Esophagus squamous epithelium (tissue), 5 donors: ENCODE measurements at regions not wholly inside any gene's neighbourhood (a gene's known extent, or its start where the extent isn't known, plus 50 kb on each side); places are given as distances from the start of the nearest gene placed in this dataset.

Experiments
- DNase-seq: peaks from one replicate; lab custom pipeline; 2025; lab: John Stamatoyannopoulos, UW
- H3K27ac ChIP-seq, 4 donors: fragments of 200-600 bp; sonication (generic); one replicate each; pipeline ENCODE4 v1.5.1; 2016 to 2019; ENCODE audit warnings: mild to moderate bottlenecking in 1 of 4
- H3K27me3 ChIP-seq, 4 donors: fragments of 200-600 bp; sonication (generic); 1 replicate in 3 of 4; 2 replicates in 1 of 4; pipeline versions ENCODE4 v1.5.1 to v1.6.0; 2017 to 2021; ENCODE audit warnings: antibody characterized with exemption in 1 of 4
- H3K36me3 ChIP-seq, 3 donors: fragments of 200-600 bp; sonication (generic); one replicate each; pipeline ENCODE4 v1.5.1; 2016 to 2019
- H3K4me1 ChIP-seq, 3 donors: fragments of 200-600 bp; sonication (generic); one replicate each; pipeline ENCODE4 v1.5.1; 2017 to 2019
- H3K4me3 ChIP-seq, 4 donors: fragments of 200-600 bp; sonication (generic); 1 replicate in 3 of 4; 2 replicates in 1 of 4; pipeline ENCODE4 v1.5.1; 2016 to 2019; ENCODE audit warnings: mild to moderate bottlenecking in 2 of 4, moderate library complexity in 1 of 4
- H3K9me3 ChIP-seq, 3 donors: fragments of 200-600 bp; sonication (generic); one replicate each; pipeline ENCODE4 v1.5.1; 2016 to 2019
- POLR2A ChIP-seq, 4 donors: fragments of 450-650 bp; IDR thresholded peaks; one replicate each; pipeline ENCODE4 v1.6.1; 2017; ENCODE audit warnings: antibody characterized with exemption in 4 of 4, mild to moderate bottlenecking in 4 of 4, moderate library complexity in 3 of 4
- WGBS, 2 donors: methylation state at CpG; one replicate each; pipeline ENCODE4 v1.1.5; 2018; 5-methylcytosine and 5-hydroxymethylcytosine counted together
- intact Hi-C: fragments of 100-400 bp; cut with DNase I; formaldehyde crosslinking; loops from one replicate; pipeline ENCODE4 v1.15.0; 2022
- TF ChIP-seq, protein P1 (sequence below), 6 experiments: fragments of 450-650 bp in 4 of 6; fragments of 200-600 bp in 2 of 6; sonication (generic) in 2 of 6; IDR thresholded peaks; one replicate each; pipeline ENCODE4 v1.5.1; 2016 to 2019; ENCODE audit warnings: antibody characterized with exemption in 6 of 6, mild to moderate bottlenecking in 4 of 6, moderate library complexity in 4 of 6
- donor health status: DM: yes; HTN: yes; CAD: no.

GRCh38 chr4:116059361-116059760, 945.9 kb upstream of the NDST4 start:
- DNase-seq = no peak
- no peaks in the 10 kb centered on the region for H3K9me3 ChIP-seq

GRCh38 chr4:116058129-116058528, 944.7 kb upstream of the NDST4 start:
- Histone ChIP-seq H3K27me3 (no peaks in the 10 kb centered on the region), H3K27ac (no peak overlapping the region), H3K36me3 (no peaks in the 10 kb centered on the region), H3K4me3 (no peak overlapping the region), H3K9me3 (no peaks in the 10 kb centered on the region), H3K4me1 (no peaks in the 10 kb centered on the region)
- intact Hi-C loops = no loop called here
- no peak for DNase-seq
- TF ChIP-seq POLR2A (IDR thresholded peaks at IDR 0.05) = no peak
- TF ChIP-seq, protein P1, sequence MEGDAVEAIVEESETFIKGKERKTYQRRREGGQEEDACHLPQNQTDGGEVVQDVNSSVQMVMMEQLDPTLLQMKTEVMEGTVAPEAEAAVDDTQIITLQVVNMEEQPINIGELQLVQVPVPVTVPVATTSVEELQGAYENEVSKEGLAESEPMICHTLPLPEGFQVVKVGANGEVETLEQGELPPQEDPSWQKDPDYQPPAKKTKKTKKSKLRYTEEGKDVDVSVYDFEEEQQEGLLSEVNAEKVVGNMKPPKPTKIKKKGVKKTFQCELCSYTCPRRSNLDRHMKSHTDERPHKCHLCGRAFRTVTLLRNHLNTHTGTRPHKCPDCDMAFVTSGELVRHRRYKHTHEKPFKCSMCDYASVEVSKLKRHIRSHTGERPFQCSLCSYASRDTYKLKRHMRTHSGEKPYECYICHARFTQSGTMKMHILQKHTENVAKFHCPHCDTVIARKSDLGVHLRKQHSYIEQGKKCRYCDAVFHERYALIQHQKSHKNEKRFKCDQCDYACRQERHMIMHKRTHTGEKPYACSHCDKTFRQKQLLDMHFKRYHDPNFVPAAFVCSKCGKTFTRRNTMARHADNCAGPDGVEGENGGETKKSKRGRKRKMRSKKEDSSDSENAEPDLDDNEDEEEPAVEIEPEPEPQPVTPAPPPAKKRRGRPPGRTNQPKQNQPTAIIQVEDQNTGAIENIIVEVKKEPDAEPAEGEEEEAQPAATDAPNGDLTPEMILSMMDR (IDR thresholded peaks at IDR 0.05) = no peak
- WGBS, 2 donors = 78 to 85% methylated on average over 1 of the region's 1 CpG

More at GRCh38 chr4:116059361-116059760, 945.9 kb upstream of the NDST4 start:
- Histone ChIP-seq H3K27ac (no peak overlapping the region), H3K27me3 (no peaks in the 10 kb centered on the region), H3K4me1 (no peaks in the 10 kb centered on the region), H3K36me3 (no peaks in the 10 kb centered on the region), H3K4me3 (no peak overlapping the region)
- no peak for TF ChIP-seq POLR2A (IDR thresholded peaks at IDR 0.05)
- TF ChIP-seq, protein P1 (IDR thresholded peaks at IDR 0.05) = no peak
- 43 to 56% methylated on average over 1 of the region's 1 CpG for WGBS, 2 donors
- intact Hi-C loops = no loop called here

DNA sequence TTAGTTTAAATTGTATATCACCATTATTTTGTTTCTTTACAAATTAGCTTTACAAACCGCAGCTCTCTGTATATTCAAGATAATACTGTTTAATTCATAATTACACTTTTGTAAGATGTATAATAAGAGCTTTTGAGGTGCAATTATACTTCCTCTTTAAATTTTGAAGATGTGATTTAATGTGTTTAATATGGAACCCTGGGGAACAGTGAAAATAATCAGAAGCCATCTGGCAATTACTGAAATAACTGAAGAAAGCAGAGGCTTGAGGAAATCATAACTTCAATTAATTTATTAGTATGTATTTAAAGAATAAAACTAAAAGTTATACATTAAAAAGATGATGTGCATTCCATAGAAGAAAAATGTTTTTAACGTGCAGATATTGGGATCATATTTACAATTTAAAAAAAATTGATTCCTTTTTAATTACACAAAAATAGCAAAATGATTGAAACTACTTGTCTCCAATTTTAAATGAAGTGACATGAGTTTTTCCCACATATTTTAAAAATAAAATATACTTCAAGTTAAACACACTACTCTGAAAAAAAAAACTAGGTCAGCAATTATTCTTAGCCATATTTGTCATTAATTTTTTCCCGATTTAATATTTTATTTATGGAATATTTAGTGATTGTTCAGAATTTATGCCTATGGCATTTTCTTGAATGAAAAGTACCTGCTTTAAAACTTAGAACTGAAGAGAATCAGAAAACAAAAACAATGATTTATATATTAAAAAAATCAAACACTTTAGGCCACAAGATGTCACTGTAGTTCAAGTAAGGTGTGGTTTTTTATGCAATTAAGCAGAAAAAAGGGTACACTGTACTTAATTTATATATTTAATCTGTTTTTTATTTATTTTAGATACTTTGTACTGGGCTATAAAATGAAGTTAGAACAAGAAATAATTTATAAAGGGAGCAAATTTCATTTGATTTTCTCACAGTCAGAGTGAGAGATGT, 942.7 kb upstream of the NDST4 start:
- Histone ChIP-seq H3K4me3 (no peak overlapping the region), H3K36me3 (no peaks in the 10 kb centered on the region), H3K27ac (no peak overlapping the region), H3K9me3 (no peaks in the 10 kb centered on the region), H3K27me3 (no peaks in the 10 kb centered on the region), H3K4me1 (no peaks in the 10 kb centered on the region)
- 52 to 54% methylated on average over 3 of the region's 3 CpGs for WGBS, 2 donors
- no peak for TF ChIP-seq POLR2A (IDR thresholded peaks at IDR 0.05)
- TF ChIP-seq, protein P1 (IDR thresholded peaks at IDR 0.05) = no peak
- intact Hi-C loops = no loop called here
- no peak for DNase-seq

DNA sequence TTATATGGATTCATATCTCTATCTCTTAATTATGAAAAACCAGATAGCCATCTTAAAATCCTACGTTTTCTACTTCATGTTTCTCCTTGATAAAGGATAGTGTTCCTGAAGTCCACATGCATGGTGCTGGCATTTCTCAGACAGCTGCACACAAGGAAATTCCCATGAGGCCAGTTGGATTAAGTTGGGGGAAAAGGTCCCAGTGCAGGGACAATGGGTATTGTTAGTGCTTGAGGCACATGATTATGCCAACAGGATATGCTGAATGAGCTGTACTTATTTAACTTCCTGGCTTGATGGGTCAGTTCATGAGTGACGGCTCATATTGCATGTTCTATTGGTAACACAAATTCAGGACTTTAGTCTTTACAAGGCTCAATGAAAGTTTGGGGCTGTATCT, 913.9 kb upstream of the NDST4 start:
- Histone ChIP-seq H3K27me3 (no peaks in the 10 kb centered on the region), H3K4me3 (no peak overlapping the region), H3K4me1 (no peaks in the 10 kb centered on the region), H3K27ac (no peak overlapping the region), H3K9me3 (no peaks in the 10 kb centered on the region), H3K36me3 (no peaks in the 10 kb centered on the region)
- 41 to 61% methylated on average over 2 of the region's 2 CpGs for WGBS, 2 donors
- TF ChIP-seq, protein P1 (IDR thresholded peaks at IDR 0.05) = no peak
- TF ChIP-seq POLR2A (IDR thresholded peaks at IDR 0.05) = no peak
- DNase-seq = no peak
- intact Hi-C loops = no loop called here

DNA sequence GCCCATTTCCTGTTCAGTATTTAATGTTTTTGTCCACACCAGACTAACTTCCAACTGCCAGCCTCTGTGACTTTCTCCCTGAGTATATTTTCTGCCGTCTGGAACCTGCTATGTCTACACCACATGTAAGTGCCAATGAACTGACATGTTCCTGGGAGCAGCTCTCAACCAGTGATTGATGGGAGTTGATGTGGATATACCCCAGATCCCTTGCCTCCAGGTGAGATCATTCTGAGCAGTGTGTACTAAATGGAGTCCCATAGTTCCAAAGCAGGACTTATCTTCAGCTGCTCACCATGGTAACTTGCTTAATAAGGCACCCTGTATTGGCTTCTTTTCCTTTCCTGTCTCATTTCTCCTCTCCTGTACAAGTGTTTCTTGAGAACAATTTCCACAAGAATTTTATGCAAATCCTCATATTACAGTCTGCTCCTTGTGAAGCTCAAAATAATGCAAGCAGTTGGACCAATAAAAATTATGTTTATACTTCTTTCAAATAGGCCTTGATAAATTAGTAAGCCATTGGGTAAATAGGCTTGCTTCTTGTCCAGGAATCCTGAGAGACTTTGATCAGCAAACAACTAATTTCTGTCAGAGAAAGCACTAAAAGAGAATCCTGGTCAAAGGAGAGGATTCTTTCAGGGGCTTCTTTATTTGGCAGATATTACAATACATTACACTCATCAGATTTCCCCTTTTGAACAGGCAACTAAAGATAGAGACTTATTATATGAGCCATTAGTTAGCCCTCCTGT, 911.7 kb upstream of the NDST4 start:
- no peaks in the 10 kb centered on the region for H3K36me3 ChIP-seq

More for the DNA sequence above, 911.7 kb upstream of the NDST4 start:
- DNase-seq = no peak
- Histone ChIP-seq H3K4me3 (no peak overlapping the region), H3K9me3 (peaks cover 0 to 8% (median 0%) of the 10 kb centered on the region in 3 donors), H3K27ac (no peak overlapping the region), H3K4me1 (no peaks in the 10 kb centered on the region), H3K27me3 (no peaks in the 10 kb centered on the region)
- 14 to 44% methylated on average over 1 of the region's 1 CpG for WGBS, 2 donors
- TF ChIP-seq, protein P1 (IDR thresholded peaks at IDR 0.05) = no peak
- no peak for TF ChIP-seq POLR2A (IDR thresholded peaks at IDR 0.05)
- intact Hi-C loops = no loop called here
